Non-pigmented ciliary epithelial cell (primary cell): ENCODE measurements at regions not wholly inside any gene's neighbourhood (a gene's known extent, or its start where the extent isn't known, plus 50 kb on each side); places are given as distances from the start of the nearest gene placed in this dataset.
"Not testable (repeated sequence)": the region's sequence is repeated elsewhere in the genome, so short reads cannot be mapped to it uniquely, and the experiment has no call there.

Experiments used
- DNase-seq: peaks from one replicate; pipeline ENCODE4 v3.0.0-alpha.2; 2010; ENCODE audit warnings: low read depth

DNA sequence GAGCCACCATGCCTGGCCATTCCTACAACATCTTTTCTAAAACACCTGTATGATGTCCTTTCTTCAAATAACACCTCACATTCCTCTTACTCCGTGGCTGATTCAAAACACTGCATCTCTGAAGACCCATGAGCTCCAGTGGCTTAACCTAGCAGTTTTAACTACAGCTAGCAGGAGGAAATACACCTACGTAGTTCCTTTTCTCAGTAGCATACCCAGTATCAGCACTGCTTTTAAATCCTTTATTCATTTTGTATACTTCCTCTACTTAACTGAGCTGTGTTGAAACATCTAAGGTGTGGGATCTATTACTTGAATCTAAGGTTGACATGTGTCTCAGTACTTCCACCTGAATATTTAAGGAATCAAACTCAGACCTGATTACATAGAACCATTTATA lies 113.6 kb upstream of the CCDC28A start:
- no peak for DNase-seq

DNA sequence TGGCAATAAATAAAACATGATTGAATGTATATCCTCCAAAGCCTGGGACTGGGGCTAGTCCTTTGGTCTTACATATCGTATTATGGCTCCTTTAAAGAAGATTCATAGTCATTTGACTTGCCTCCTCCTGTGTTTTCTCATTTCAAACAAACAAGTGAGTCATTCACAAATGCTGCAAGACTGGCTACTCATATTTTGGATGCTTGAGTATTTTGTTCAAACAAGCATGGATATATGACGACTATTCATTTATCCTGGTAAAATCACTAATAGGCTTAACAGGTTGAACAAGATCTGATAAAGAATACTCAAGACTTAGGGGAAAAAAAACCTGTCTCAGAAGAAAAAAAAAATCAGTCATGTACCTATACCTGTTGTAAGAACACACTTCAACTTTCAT lies 111.1 kb upstream of the CCDC28A start:
- DNase-seq = no peak

DNA sequence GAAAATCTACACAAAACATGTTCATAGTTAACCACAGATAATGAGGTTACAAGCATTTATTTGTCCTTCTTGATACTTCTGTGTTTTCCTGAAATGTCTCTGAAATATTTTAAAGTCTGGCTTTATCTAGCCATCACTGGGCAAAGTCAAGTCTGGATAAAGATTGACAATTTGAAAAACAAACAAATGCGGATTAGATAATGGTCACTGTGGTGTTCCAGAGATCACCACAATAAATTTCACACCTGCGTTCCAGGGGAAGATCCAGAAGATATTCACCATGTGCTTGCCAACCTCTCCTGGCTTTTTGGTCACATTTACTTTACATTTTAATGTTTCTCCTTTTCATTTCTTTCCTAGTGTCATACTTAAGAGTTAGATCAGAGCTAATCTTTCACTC lies 109.7 kb upstream of the CCDC28A start:
- no peak for DNase-seq

DNA sequence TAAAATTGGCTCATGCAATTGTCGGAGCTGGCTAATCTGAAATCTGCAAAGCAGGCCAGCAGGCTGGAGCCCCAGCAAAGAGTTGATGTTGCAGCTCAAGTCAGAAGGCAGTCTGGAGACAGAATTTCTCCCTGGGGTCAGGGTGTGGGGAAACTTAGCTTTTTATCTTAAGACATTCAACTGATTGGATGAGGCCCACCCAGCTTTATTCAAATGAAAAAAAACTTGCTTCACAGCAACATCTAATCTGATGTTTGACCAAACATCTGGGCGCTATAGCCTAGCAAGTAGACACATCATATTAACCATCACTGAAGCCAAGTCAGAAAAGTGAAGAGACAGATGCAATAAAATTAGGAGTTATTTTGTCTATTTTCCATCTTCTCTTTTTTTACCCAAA lies 108.8 kb upstream of the CCDC28A start:
- no peak for DNase-seq

DNA sequence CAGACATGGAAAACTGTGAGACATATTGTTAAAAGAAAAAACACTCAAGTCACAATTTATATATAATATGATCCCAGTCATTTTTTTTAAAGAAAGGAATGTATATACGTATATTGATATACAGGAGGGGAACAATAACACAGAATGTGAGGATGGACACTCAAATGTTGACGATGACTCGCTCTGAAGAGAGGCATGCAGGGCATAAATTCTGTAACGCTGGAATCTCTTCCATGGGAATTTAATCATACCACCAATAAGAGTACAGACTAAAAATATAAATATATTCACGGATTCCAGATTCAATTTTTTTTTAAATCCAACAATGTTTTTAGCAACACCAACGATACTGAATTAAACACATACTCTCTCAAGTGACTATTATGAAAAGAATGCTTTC lies 106.9 kb upstream of the CCDC28A start:
- no peak for DNase-seq

DNA sequence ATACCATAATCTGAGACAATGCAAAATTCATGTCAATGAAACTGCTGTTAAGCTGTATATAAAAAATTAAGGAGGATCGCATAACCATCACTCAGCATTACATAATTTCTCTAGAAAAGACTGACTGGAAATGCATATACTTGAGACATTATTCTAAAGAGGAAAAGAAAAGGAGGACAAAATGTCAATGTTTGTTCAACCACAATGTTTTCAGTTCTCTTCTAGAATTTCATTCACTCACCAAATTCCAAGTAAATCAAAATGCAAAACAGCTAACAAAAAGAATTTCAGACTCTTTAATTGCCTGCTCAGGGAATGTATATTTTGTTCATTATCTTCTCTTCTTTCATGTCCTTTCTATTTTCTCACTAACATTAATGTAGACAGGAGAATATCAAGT lies 106.2 kb upstream of the CCDC28A start:
- DNase-seq = no peak

DNA sequence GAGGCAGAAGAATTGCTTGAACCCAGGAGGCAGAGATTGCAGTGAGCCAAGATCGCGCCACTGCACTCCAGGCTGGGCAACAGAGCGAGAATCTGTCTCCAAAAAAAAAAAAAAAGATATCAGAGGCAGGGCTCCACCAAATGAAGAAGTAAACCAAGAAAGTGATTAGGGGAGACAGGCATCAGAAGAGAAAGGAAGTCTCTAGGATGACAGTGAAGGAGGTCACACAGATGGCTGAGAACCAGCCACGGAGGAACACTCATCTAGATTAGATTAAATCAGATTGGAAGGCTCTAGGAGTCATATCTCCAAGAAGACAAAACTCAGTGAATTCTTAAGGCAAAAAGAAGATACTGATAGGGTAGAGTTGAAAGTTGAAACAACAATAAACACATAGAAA lies 102.2 kb upstream of the CCDC28A start:
- DNase-seq = no peak

DNA sequence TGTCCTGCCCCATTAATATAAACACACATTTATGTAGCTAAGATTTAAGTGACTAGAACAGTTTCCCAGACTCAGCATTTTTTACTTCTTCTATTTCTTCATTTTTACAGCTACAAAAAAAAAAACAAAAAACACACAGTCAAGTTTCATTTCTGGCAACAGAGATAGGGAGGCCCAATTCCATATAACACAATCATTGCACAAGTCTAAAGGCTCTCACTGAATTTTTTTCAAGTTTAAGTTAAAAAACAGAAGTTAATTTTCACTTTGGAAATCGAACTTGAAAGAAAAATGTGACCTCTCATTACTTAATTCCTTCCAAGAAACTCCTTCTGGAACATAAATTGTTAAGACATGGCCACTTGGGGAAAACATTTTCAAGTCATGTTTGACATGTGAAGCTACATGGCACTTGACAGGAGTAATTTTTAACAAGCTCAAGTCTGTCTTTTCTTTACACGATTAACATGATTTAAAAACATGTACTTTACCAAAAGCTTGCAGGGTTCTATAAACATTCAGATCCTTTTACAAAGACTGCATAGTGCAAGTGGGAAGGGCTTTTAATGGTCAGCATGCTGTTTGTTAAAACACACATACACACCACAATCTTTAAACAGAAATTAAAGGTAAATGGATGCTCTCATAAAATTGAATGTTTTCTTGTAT lies 100.1 kb upstream of the CCDC28A start:
- no peak for DNase-seq

DNA sequence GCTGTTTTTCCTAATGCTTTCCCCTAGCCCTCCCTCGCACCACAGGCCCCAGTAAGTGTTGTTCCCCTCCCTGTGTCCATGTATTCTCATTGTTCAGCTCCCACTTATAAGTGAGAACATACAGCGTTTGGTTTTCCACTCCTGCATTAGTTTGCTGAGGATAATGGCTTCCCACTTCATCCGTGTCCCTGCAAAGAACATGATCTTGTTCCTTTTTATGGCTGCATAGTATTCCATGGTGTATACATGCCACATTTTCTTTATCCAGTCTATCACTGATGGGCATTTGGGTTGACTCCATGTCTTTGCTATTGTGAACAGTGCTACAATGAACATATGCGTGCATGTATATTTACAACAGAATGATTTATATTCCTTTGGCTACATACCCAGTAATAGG lies 99.1 kb upstream of the CCDC28A start:
- not testable (repeated sequence) for DNase-seq

DNA sequence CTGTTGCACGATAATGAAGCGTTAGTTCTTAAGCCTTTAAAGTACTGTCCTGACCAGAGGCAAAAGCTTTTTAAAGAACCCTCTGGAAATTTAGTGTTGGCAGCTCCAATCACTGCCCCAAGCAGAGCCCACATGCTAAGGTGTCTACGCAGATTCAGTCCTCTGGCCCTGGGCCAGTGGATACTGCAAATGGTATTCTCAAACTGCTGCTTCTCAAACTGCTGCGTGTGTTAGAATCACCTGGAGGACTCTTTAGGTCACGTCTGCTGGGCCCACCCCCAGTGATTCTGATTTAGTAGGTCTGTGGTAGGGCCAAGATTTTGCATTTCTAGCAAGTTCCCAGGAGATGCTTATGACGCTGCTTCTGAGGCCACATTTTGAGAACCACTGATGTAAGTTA lies 96.0 kb upstream of the CCDC28A start:
- DNase-seq = no peak

DNA sequence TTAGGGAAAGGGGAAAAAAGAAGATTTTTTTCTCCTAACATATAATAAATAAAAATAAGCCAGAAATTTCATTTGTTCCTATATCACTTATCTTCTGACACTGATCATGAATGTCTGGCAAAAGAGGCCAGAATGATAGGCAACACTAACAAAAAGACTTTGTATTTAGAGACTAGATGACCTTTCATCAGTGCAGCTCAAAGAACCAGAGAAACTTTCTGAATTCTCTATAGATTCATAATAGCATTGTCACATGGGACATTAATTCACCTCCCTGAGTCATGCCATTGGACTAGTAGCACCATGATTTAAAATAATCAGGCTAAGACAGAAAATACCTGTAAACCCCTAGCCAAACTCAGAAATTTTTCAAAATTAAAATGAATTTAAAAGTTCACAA lies 95.4 kb upstream of the CCDC28A start:
- DNase-seq = no peak

DNA sequence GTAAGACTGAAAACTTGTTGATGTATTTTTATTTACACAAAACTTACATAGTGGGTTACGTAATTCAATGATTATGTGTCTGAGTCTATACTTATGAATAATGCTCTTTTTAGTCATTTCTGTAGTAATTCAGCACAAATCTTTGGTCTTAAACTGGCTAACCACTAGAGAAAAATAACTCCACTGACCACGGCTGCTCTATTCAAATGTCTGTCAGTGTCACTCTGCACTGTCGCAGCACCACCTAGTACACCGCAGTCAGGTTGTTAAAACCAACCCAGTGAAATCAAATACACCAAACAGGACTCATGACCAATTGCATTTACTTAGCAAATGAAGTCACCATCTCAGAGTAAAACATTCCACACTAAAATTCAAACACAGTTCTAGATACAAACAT lies 93.5 kb upstream of the CCDC28A start:
- DNase-seq = no peak

DNA sequence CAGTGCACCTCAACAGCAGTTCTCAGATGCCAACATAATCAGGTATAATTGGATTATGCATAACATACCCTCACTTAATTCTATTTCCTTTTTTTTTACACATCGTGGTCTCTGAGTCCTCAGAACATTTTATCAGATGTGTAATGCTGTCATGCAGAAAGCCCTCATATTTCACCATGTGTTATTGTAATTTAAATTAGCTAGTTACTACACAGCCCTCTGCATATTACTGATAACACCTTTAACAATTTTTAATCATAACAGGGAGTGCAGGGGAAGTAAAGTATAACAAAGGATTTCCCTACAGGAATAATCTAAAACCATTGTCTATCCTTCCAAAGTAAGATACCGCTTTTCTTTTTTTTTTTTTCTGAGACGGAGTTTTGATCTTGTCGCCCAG lies 91.9 kb upstream of the CCDC28A start:
- DNase-seq = no peak

DNA sequence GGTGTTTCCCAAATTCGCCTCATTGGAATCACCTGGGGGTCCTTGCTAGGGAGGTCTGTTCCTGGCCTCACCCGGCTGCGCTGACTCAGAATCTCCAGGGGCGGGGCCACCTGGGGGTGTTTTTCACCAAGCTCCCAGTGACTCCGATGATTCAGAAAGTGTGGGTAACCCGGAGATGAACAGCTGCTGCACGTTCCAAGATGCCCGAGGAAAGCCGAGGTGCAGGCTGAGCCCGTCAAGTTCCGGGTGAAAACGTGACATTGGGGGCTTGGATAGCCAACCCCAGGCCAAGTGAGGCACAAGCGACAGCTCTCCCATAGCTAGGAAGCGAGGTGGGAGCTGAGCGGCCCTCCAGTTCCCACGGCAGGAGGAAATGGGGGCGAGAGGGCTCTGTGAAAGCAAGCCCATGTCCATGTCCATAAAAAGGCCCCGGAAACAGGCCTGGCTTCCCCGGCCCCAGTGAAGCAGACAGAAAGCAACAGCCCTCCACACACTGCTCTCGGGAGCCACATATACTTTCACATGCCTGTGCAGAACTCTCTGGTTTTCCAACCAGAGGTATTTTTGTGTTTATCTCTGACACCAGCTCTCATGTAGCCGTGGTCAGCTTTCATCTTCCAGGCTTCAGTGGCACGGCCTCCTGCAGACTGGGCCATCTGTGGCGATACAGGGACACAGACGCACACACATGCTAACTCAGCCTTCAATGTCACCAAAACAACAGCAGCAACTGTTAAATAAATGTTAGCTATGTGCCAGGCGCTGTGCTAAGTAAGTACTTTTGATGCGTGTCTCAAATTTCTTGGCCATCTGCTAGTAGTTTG lies 90.7 kb upstream of the CCDC28A start:
- DNase-seq = no peak

DNA sequence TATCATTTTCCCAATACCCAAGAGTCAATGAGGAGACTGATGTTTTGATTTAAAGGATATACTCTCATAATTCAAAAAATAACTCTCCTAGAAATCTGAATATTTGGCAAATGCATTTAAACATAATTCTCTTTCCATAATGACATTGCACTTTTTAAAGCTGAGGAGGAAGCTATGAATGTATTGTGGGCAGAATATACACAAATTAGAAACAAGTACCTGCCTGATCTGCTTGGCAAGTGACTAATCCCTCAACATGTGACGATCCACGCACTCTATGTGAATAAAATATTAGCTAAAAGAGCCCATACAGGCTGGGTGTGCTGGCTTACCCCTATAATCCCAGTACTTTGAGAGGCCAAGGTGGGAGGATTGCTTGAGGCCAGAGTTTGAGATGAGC lies 88.3 kb upstream of the CCDC28A start:
- DNase-seq = no peak

DNA sequence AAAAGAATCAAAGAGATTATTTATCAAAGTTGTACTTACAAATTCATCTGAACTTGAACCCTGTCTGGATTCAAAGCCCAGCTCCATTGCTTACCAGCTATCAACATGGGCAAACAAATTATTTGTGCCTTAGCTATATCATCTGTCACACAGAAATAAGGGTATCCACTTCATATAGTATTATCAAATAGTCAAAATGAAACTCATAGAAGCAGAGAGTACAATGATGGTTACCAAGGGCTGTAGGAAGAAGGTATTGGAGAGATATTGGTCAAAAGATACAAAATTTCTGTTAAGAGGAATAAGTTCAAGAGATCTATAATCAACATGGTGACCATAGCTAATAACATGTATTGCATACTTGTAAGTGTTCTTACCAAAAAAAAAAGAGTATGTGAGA lies 87.8 kb upstream of the CCDC28A start:
- no peak for DNase-seq

DNA sequence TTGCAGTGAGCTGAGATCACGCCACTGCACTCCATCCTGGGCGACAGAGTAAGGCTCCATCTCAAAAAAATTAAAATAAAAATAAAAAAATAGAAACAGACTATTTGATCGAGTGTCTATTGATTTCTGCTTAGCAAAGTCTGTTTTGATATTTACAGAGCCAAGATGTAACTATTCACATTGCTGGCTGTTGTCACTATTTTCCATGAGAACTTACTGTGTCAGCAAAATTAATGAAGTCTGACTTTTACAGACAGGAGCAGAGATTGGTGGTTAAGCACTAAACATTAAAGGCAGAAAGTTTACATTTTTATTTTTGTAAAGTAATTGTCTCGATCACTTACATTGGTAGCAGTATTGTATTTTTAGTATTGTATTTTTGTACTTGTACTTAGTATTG lies 85.0 kb upstream of the CCDC28A start:
- no peak for DNase-seq

DNA sequence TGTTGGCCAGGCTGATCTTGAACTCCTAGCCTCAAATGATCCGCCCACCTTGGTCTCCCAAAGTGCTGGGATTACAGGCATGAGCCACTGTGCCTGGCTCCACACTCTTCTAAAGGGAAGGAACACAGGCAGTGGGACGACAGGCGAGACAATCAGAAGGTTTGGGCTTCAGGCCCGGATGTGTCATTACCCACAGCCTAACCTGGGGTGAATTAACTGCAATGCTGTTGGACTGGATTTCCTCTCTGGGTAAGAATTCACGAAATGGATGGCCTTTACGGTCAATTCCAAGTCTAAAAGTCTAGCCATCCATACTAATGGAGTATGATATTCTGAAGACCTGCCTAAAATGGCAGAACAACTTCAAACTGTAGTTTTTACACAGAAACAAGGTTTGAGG lies 83.7 kb upstream of the CCDC28A start:
- DNase-seq = no peak

DNA sequence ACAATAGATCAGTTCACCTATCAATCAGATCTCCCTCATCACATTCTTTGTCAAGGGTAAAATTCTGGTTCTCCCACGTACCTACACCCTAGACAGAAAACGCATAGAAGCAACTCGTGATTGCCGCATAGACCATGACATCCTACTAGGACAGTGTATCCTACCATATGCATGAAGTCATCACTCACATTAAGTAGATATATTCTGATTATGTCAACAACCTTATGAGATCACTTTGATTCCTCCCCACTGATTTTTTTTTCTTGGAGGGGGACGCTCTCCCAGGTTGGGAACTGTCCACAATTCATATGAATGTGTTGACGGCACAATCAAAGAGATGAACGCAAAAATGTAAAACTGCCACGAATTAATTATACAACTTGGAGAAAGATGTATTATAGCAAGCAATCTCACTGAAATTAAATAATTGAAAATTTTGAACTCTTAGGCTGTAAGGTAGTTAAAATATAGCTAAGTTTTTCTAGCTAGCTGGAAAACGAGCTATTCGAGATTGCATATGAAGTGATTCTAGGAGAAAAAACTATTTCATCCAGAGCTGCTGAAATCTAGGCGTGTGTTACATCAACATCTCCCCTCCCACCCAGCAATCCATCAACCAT lies 82.5 kb upstream of the CCDC28A start:
- no peak for DNase-seq

DNA sequence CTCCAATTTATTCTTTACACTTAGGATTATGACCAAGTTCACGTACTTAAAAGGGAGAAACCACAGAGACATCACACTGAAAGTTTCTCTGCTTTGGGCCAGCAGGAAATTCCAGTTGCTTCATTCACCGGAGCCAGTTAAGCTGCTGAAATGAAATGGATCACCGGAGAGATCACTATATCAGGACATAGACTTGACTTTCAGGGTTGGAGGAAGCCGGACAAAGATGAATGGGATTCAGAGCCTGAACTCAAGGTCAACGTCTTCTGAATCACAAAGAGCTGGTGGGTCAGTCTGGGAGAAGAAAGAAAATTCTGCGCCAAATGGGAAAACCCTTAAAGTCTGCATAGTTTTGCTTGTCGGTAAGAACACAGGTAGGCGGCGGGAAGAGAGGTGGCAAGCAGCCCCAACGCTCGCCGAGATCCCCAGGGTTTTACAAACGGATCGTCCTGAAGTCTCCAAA lies 81.9 kb upstream of the CCDC28A start:
- DNase-seq = peak; percentile 47

DNA sequence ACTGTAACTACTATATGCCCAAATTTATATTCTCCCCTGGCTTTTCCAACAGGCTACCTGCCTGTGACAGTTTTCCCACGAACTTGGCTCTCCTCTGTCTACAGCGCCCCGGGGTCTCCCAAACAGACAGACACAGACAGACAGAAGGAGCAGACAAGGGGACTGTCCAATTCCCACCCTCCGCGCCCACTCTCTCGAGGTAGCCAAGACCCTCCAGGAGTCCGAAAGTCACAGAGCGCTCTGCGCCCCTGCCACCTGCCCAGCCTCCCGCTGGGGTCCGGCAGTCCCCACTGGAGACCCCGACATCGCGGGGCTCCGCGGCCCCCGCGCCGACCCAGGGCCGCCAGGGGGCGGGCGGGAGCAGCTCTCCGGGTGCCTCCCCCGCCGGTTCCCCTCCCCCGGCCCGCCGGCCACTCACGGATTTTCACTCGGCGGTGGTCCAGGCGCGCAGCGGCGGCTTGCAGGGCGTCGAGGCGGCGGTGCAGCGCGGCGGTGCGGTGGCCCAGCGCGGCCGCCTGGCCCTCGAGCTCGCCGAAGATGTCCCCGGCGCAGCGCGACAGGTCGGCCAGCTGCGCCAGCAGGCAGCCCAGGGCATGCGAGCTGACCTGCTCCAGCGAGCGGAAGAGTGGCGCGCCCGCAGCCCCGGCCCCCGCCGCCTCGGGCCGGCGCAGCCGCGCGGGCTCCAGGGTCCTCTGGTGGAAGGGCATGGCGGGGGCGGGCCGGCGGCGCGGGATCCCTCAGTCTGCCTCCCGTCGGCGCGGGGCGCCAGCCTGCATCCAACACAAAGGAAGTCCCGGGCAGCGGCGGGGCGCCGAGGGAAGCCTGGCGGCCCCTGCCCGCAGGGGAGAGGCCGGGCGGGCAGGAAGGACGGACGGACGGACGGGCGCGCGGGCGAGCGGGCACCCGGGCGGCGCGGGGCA lies 81.3 kb upstream of the CCDC28A start:
- DNase-seq = no peak
